ENCODE measurements at regions not wholly inside any gene's neighbourhood (a gene's known extent, or its start where the extent isn't known, plus 50 kb on each side); places are given as distances from the start of the nearest gene placed in this dataset.

- Histone ChIP-seq H4K20me1 (ENCODE audit: low read depth, low read length) (no peaks in the 10 kb centered on the region), H3K27me3 (ENCODE audit: low read length) (no peaks in the 10 kb centered on the region), H3K9me3 (ENCODE audit: insufficient read depth, low read length) (no peaks in the 10 kb centered on the region), H3K9me2 (replicated peaks; ENCODE audit: insufficient read depth, low read length) (no peaks in the 10 kb centered on the region), H3K4me2 (ENCODE audit: low read depth, low read length, poor library complexity, severe bottlenecking) (no peak overlapping the region), H3K27ac (ENCODE audit: low read depth, low read length) (no peak overlapping the region), H3K36me3 (ENCODE audit: low read length) (no peaks in the 10 kb centered on the region), H3K9ac (ENCODE audit: low read length) (no peak overlapping the region), H2AFZ (ENCODE audit: low read depth, low read length, severe bottlenecking) (no peak overlapping the region), H3F3A (ENCODE audit: insufficient read depth) (no peaks in the 10 kb centered on the region), H3K79me2 (ENCODE audit: insufficient read depth, low read length) (no peaks in the 10 kb centered on the region), H3K4me3 (ENCODE audit: insufficient read depth, low read length, poor library complexity, severe bottlenecking) (no peak overlapping the region)
- TF ChIP-seq CTCF (IDR thresholded peaks at IDR 0.05; ENCODE audit: insufficient read depth, low read length, poor library complexity, severe bottlenecking) = no peak
- no peak for TF ChIP-seq EZH2phosphoT487 (conservative IDR thresholded peaks at IDR 0.05; ENCODE audit: low read length)
Measured at GRCh38 chr10:107583974-107584373, 419.5 kb upstream of the SORCS1 start.

DNA sequence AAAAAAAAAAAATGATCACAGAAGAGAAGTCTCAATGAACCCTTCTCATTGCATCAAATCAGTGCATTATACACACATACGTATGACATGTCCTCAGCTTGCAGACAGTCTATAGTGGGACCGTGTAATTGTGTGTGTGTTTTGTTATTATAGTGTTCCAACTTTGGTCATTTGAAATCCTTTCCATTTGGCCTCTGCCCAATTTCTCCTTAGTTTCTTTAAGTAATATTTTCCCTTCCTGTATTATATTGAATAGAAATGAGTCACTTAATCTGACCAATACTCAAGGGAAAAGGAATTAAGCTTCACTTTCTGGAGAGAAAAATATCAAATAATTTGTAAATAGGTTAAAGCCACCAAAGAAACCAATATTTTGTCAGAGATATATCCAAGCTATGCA, 415.5 kb upstream of the SORCS1 start:
- Histone ChIP-seq H3F3A (ENCODE audit: insufficient read depth) (no peaks in the 10 kb centered on the region), H3K4me3 (ENCODE audit: insufficient read depth, low read length, poor library complexity, severe bottlenecking) (no peak overlapping the region), H4K20me1 (ENCODE audit: low read depth, low read length) (no peaks in the 10 kb centered on the region), H3K27me3 (ENCODE audit: low read length) (no peaks in the 10 kb centered on the region), H3K9me2 (replicated peaks; ENCODE audit: insufficient read depth, low read length) (no peaks in the 10 kb centered on the region), H3K27ac (ENCODE audit: low read depth, low read length) (no peak overlapping the region), H3K4me2 (ENCODE audit: low read depth, low read length, poor library complexity, severe bottlenecking) (no peak overlapping the region), H3K79me2 (ENCODE audit: insufficient read depth, low read length) (no peaks in the 10 kb centered on the region), H3K36me3 (ENCODE audit: low read length) (no peaks in the 10 kb centered on the region), H3K9me3 (ENCODE audit: insufficient read depth, low read length) (no peaks in the 10 kb centered on the region), H3K9ac (ENCODE audit: low read length) (no peak overlapping the region), H2AFZ (ENCODE audit: low read depth, low read length, severe bottlenecking) (no peak overlapping the region)
- TF ChIP-seq CTCF (IDR thresholded peaks at IDR 0.05; ENCODE audit: insufficient read depth, low read length, poor library complexity, severe bottlenecking) (no peak), EZH2phosphoT487 (conservative IDR thresholded peaks at IDR 0.05; ENCODE audit: low read length) (no peak)

GRCh38 chr10:107577221-107577620, 412.7 kb upstream of the SORCS1 start:
- Histone ChIP-seq H3F3A (ENCODE audit: insufficient read depth) (no peaks in the 10 kb centered on the region), H3K27me3 (ENCODE audit: low read length) (no peaks in the 10 kb centered on the region), H3K4me2 (ENCODE audit: low read depth, low read length, poor library complexity, severe bottlenecking) (no peak overlapping the region), H3K4me3 (ENCODE audit: insufficient read depth, low read length, poor library complexity, severe bottlenecking) (no peak overlapping the region), H2AFZ (ENCODE audit: low read depth, low read length, severe bottlenecking) (no peak overlapping the region), H3K36me3 (ENCODE audit: low read length) (no peaks in the 10 kb centered on the region), H3K9me2 (replicated peaks; ENCODE audit: insufficient read depth, low read length) (no peaks in the 10 kb centered on the region), H3K9me3 (ENCODE audit: insufficient read depth, low read length) (no peaks in the 10 kb centered on the region), H3K9ac (ENCODE audit: low read length) (no peak overlapping the region), H3K79me2 (ENCODE audit: insufficient read depth, low read length) (no peaks in the 10 kb centered on the region), H3K27ac (ENCODE audit: low read depth, low read length) (no peak overlapping the region), H4K20me1 (ENCODE audit: low read depth, low read length) (no peaks in the 10 kb centered on the region)
- TF ChIP-seq EZH2phosphoT487 (conservative IDR thresholded peaks at IDR 0.05; ENCODE audit: low read length) (no peak), CTCF (IDR thresholded peaks at IDR 0.05; ENCODE audit: insufficient read depth, low read length, poor library complexity, severe bottlenecking) (no peak)

- Histone ChIP-seq H4K20me1 (ENCODE audit: low read depth, low read length) (no peaks in the 10 kb centered on the region), H3K79me2 (ENCODE audit: insufficient read depth, low read length) (no peaks in the 10 kb centered on the region), H3K4me2 (ENCODE audit: low read depth, low read length, poor library complexity, severe bottlenecking) (no peak overlapping the region), H3K4me3 (ENCODE audit: insufficient read depth, low read length, poor library complexity, severe bottlenecking) (no peak overlapping the region), H2AFZ (ENCODE audit: low read depth, low read length, severe bottlenecking) (no peak overlapping the region), H3F3A (ENCODE audit: insufficient read depth) (no peaks in the 10 kb centered on the region), H3K9me3 (ENCODE audit: insufficient read depth, low read length) (no peaks in the 10 kb centered on the region), H3K9ac (ENCODE audit: low read length) (no peak overlapping the region), H3K27me3 (ENCODE audit: low read length) (no peaks in the 10 kb centered on the region), H3K27ac (ENCODE audit: low read depth, low read length) (no peak overlapping the region), H3K9me2 (replicated peaks; ENCODE audit: insufficient read depth, low read length) (no peaks in the 10 kb centered on the region), H3K36me3 (ENCODE audit: low read length) (no peaks in the 10 kb centered on the region)
- TF ChIP-seq EZH2phosphoT487 (conservative IDR thresholded peaks at IDR 0.05; ENCODE audit: low read length) (no peak), CTCF (IDR thresholded peaks at IDR 0.05; ENCODE audit: insufficient read depth, low read length, poor library complexity, severe bottlenecking) (no peak)
Measured at GRCh38 chr10:107576746-107577145, 412.2 kb upstream of the SORCS1 start.
